Transverse colon (tissue), 4 donors: ENCODE measurements at regions not wholly inside any gene's neighbourhood (a gene's known extent, or its start where the extent isn't known, plus 50 kb on each side); places are given as distances from the start of the nearest gene placed in this dataset.
A peak's percentile ranks its signal among the peaks of the same experiment; 100 is the strongest.

Source experiments
- CTCF ChIP-seq, 5 experiments: fragments of 200-600 bp in 3 of 5; fragments of 450-650 bp in 2 of 5; sonication (generic) in 3 of 5; IDR thresholded peaks; 1 replicate in 2 of 5; 2 replicates in 3 of 5; pipeline ENCODE4 v1.5.1; 2016 to 2017; ENCODE audit warnings: antibody characterized with exemption in 5 of 5, inconsistent platforms in 3 of 5, mild to moderate bottlenecking in 2 of 5, moderate library complexity in 1 of 5
- EP300 ChIP-seq: sonication (generic); formaldehyde crosslinking; IDR thresholded peaks from one replicate; pipeline ENCODE4 v1.6.1; 2017; ENCODE audit warnings: antibody characterized with exemption, low read depth
- POLR2A ChIP-seq: fragments of 450-650 bp; IDR thresholded peaks from one replicate; pipeline ENCODE4 v1.6.1; 2016; ENCODE audit warnings: antibody characterized with exemption, mild to moderate bottlenecking, moderate library complexity
- POLR2AphosphoS5 ChIP-seq, 3 donors: sonication (generic); formaldehyde crosslinking; IDR thresholded peaks; one replicate each; pipeline ENCODE4 v1.6.1; 2016; ENCODE audit warnings: antibody characterized with exemption in 3 of 3

- TF ChIP-seq CTCF (IDR thresholded peaks at IDR 0.05) = peak; percentile 35 to 52 (median 49)
- TF ChIP-seq EP300 = no peak
- no peak for TF ChIP-seq POLR2AphosphoS5 (IDR thresholded peaks at IDR 0.05)
- no peak for TF ChIP-seq POLR2A
Measured at GRCh38 chr2:146734042-146734820, 1110.6 kb upstream of the ACVR2A start.
